GM12878 (cell line): ENCODE measurements at regions not wholly inside any gene's neighbourhood (a gene's known extent, or its start where the extent isn't known, plus 50 kb on each side); places are given as distances from the start of the nearest gene placed in this dataset.

Experiments
- ATAC-seq: fragments of 200-7000 bp; cut with Tn5 transposase; 3 replicates; pipeline ENCODE4 v1.9.1; 2020; ENCODE audit warnings: mild to moderate bottlenecking, moderate library complexity
- BruUV-seq: library from RNA; stranded (reverse); fragments of 400-500 nt; replicated peaks from 2 replicates; lab custom pipeline; 2021; lab: Mats Ljungman, UMichigan
- CTCF ChIA-PET: fragments of 300-600 bp; sonication (Branson Sonifier 250); formaldehyde crosslinking; extraction: SDS; loops from one replicate; lab custom pipeline; 2021; ENCODE audit warnings: inconsistent platforms; lab: Yijun Ruan, JAX
- POLR2A ChIA-PET: fragments of 350-600 bp; formaldehyde crosslinking; extraction: SDS; loops from one replicate; lab custom pipeline; 2021; ENCODE audit warnings: inconsistent platforms; lab: Charles Lee
- RAD21 ChIA-PET: fragments of 300-600 bp; sonication (Branson Sonifier 250); formaldehyde crosslinking; loops from one replicate; lab custom pipeline; 2023; ENCODE audit warnings: antibody characterized with exemption; ENCODE audit not compliant: unreplicated experiment; lab: Charles Lee
- SMC1A ChIA-PET: fragments of 300-600 bp; sonication (Branson Sonifier 250); formaldehyde crosslinking; loops from one replicate; lab custom pipeline; 2023; ENCODE audit not compliant: unreplicated experiment, uncharacterized antibody; lab: Charles Lee
- DNase-seq: peaks from one replicate; pipeline ENCODE4 v3.0.0-alpha.2; 2011; ENCODE audit warnings: low read depth, low spot score
- FAIRE-seq: peaks from 3 replicates; lab custom pipeline; 2011; peaks lifted over from hg19 to GRCh38; lab: Jason Lieb, UNC
- H2AFZ ChIP-seq: 2 replicates; pipeline ENCODE4 v1.6.0; 2011; ENCODE audit warnings: low read depth, low read length, control low read depth; ENCODE audit not compliant: control insufficient read depth
- H3K27ac ChIP-seq: 2 replicates; pipeline ENCODE4 v1.5.1; 2011; ENCODE audit warnings: control low read depth; ENCODE audit not compliant: control insufficient read depth, insufficient read depth
- H3K27me3 ChIP-seq, 2 experiments: replicated peaks in 1 of 2; 2 replicates each; pipeline versions ENCODE4 v1.6.0 to v1.6.1; 2011; ENCODE audit warnings: low read length in 1 of 2; ENCODE audit not compliant: control insufficient read depth in 2 of 2, insufficient read depth in 2 of 2
- H3K36me3 ChIP-seq, 2 experiments: 2 replicates each; pipeline ENCODE4 v1.5.1; 2011; ENCODE audit warnings: low read length in 1 of 2; ENCODE audit not compliant: control insufficient read depth in 2 of 2, insufficient read depth in 2 of 2
- H3K4me1 ChIP-seq: 2 replicates; pipeline ENCODE4 v1.6.1; 2011; ENCODE audit warnings: mild to moderate bottlenecking, low read length, moderate library complexity, mixed read lengths; ENCODE audit not compliant: control insufficient read depth, insufficient read depth
- H3K4me2 ChIP-seq: 2 replicates; pipeline ENCODE4 v1.6.0; 2011; ENCODE audit warnings: control low read depth; ENCODE audit not compliant: control insufficient read depth, insufficient read depth
- H3K4me3 ChIP-seq: fragments of 200-600 bp; sonication (generic); 2 replicates; pipeline ENCODE4 v1.5.1; 2016
- H3K79me2 ChIP-seq: 2 replicates; pipeline ENCODE4 v1.6.0; 2011; ENCODE audit warnings: low read length; ENCODE audit not compliant: control insufficient read depth, insufficient read depth
- H3K9ac ChIP-seq: 2 replicates; pipeline ENCODE4 v1.8.0; 2011; ENCODE audit warnings: low read length, control low read depth, mixed read lengths; ENCODE audit not compliant: control insufficient read depth, insufficient read depth
- H3K9me3 ChIP-seq: replicated peaks from 3 replicates; pipeline ENCODE4 v1.5.1; 2011; ENCODE audit warnings: mild to moderate bottlenecking, low read length; ENCODE audit not compliant: control insufficient read depth, insufficient read depth
- H4K20me1 ChIP-seq: 2 replicates; pipeline ENCODE4 v1.6.0; 2011; ENCODE audit not compliant: control insufficient read depth, insufficient read depth
- KAT2A ChIP-seq: conservative IDR thresholded peaks from 2 replicates; pipeline ENCODE4 v1.6.1; 2011; ENCODE audit warnings: low read depth, low read length; ENCODE audit not compliant: control insufficient read depth
- KDM1A ChIP-seq: fragments of 200-600 bp; sonication (generic); IDR thresholded peaks from 2 replicates; pipeline ENCODE4 v1.6.1; 2016; ENCODE audit warnings: borderline replicate concordance
- NFYB ChIP-seq: IDR thresholded peaks from 2 replicates; pipeline ENCODE4 v1.6.1; 2011; ENCODE audit warnings: low read depth, mild to moderate bottlenecking, low read length, improper control_type of control experiment, moderate library complexity; ENCODE audit not compliant: insufficient read depth
- SMARCA5 ChIP-seq: fragments of 450-650 bp; IDR thresholded peaks from 2 replicates; pipeline ENCODE4 v1.6.1; 2017; ENCODE audit warnings: mild to moderate bottlenecking
- SRF ChIP-seq, 2 experiments: IDR thresholded peaks; 2 replicates each; pipeline ENCODE4 v1.6.1; 2011; ENCODE audit warnings: low read depth in 2 of 2, low read length in 2 of 2, mild to moderate bottlenecking in 1 of 2, moderate library complexity in 1 of 2
- WGBS: methylation state at CpG from one replicate; pipeline ENCODE4 v1.1.6; 2016; ENCODE audit warnings: low lambda C conversion rate; ENCODE audit not compliant: insufficient replicate concordance, insufficient coverage; ENCODE audit errors: missing lambda C conversion rate; 5-methylcytosine and 5-hydroxymethylcytosine counted together
- in situ Hi-C: fragments of 300-500 bp; cut with MboI; formaldehyde crosslinking; loops from 9 replicates; pipeline ENCODE4 v1.14.3; 2018; ENCODE audit warnings: mixed read lengths
- intact Hi-C: fragments of 100-400 bp; cut with micrococcal nuclease; formaldehyde crosslinking; loops from one replicate; pipeline ENCODE4 v1.14.2; 2022; ENCODE audit not compliant: unreplicated experiment
- TF ChIP-seq, protein P1 (sequence below): IDR thresholded peaks from 2 replicates; pipeline ENCODE4 v1.6.1; 2012; ENCODE audit warnings: improper control_type of control experiment, low read depth, low read length; ENCODE audit not compliant: insufficient replicate concordance

DNA sequence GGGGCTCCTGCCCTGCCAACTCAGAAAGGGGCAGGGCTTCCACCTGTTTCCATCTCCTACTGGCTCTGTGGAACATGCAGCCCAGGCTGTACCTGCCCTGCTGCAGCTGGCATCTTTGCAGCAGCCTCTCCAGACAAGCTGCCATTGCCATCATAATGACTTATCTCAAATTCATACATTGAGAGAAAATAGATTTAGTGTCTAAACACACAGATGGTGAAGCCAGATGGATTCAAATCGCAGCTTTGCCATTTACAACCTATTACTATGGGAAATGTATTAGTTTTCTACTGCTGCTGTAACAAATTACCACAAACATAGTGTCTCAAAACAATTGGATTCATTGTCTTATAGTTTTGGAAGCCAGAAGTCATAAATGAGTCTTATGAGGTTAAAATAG, 260.0 kb downstream of the KCNA4 start:
- BruUV-seq = no TSS peak
- Histone ChIP-seq H3K79me2 (no peaks in the 10 kb centered on the region), H3K27ac (no peak overlapping the region), H3K4me3 (no peak overlapping the region), H3K4me2 (no peak overlapping the region), H3K9me3 (no peaks in the 10 kb centered on the region), H2AFZ (no peak overlapping the region), H3K36me3 (no peaks in the 10 kb centered on the region), H3K27me3 (no peaks in the 10 kb centered on the region), H3K4me1 (no peaks in the 10 kb centered on the region), H3K9ac (no peak overlapping the region), H4K20me1 (no peaks in the 10 kb centered on the region)
- no peak for ATAC-seq
- no peak for DNase-seq
- WGBS = 0% methylated on average over 1 of the region's 1 CpG
- CTCF ChIA-PET = no interaction called here
- in situ Hi-C loops (no loop called here), intact Hi-C loops (no loop called here)
- POLR2A ChIA-PET = no interaction called here
- SMC1A ChIA-PET = no interaction called here
- RAD21 ChIA-PET = no interaction called here
- TF ChIP-seq SRF (IDR thresholded peaks at IDR 0.05; ENCODE audit: low read depth in 2 of 2, low read length in 2 of 2) = no peak
- TF ChIP-seq, protein P1, sequence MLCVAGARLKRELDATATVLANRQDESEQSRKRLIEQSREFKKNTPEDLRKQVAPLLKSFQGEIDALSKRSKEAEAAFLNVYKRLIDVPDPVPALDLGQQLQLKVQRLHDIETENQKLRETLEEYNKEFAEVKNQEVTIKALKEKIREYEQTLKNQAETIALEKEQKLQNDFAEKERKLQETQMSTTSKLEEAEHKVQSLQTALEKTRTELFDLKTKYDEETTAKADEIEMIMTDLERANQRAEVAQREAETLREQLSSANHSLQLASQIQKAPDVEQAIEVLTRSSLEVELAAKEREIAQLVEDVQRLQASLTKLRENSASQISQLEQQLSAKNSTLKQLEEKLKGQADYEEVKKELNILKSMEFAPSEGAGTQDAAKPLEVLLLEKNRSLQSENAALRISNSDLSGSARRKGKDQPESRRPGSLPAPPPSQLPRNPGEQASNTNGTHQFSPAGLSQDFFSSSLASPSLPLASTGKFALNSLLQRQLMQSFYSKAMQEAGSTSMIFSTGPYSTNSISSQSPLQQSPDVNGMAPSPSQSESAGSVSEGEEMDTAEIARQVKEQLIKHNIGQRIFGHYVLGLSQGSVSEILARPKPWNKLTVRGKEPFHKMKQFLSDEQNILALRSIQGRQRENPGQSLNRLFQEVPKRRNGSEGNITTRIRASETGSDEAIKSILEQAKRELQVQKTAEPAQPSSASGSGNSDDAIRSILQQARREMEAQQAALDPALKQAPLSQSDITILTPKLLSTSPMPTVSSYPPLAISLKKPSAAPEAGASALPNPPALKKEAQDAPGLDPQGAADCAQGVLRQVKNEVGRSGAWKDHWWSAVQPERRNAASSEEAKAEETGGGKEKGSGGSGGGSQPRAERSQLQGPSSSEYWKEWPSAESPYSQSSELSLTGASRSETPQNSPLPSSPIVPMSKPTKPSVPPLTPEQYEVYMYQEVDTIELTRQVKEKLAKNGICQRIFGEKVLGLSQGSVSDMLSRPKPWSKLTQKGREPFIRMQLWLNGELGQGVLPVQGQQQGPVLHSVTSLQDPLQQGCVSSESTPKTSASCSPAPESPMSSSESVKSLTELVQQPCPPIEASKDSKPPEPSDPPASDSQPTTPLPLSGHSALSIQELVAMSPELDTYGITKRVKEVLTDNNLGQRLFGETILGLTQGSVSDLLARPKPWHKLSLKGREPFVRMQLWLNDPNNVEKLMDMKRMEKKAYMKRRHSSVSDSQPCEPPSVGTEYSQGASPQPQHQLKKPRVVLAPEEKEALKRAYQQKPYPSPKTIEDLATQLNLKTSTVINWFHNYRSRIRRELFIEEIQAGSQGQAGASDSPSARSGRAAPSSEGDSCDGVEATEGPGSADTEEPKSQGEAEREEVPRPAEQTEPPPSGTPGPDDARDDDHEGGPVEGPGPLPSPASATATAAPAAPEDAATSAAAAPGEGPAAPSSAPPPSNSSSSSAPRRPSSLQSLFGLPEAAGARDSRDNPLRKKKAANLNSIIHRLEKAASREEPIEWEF = no peak
- TF ChIP-seq KDM1A = no peak
- no peak for TF ChIP-seq SMARCA5
- TF ChIP-seq NFYB = no peak
- no peak for TF ChIP-seq KAT2A
- no peak for FAIRE-seq
